ENCODE measurements at regions not wholly inside any gene's neighbourhood (a gene's known extent, or its start where the extent isn't known, plus 50 kb on each side); places are given as distances from the start of the nearest gene placed in this dataset.

DNA sequence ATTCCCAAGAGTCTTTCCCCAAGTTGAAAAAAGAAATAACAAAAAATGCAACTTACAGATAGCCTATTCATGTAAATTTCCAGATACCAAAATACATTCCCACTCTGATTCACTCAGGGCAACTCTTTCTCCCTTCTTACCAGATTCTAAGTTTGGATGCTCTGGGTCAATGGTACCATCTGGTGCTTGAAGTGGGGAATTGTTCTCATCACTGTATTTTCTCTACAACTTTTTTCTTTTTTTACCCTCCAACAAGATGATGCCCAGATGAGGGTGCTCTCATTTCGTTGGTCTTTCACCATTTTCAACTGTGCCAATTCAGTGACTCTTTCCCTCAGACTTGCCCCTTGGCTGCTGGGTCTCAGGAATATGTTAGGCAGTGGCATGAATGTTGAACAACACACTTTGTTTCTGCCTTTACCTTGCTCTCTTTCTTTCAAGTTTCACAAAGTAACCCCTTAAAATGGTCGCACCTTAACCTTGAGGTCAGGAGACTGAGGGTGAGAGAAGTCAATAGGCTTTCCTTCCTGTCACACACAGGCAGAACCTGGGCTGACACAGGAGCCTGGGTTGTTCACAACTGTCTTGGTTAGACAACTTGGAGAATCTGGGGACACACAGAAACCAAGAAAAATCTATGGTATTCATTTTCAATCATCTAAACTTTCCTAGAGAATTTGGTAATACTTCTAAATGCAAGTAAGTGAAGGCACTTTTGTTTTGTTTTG is 330.7 kb upstream of the SLCO3A1 start:
- DNase-seq (ENCODE audit: low read depth): no peak

GRCh38 chr15:91523596-91523995 is 329.9 kb upstream of the SLCO3A1 start:
- DNase-seq (ENCODE audit: low read depth): no peak

DNA sequence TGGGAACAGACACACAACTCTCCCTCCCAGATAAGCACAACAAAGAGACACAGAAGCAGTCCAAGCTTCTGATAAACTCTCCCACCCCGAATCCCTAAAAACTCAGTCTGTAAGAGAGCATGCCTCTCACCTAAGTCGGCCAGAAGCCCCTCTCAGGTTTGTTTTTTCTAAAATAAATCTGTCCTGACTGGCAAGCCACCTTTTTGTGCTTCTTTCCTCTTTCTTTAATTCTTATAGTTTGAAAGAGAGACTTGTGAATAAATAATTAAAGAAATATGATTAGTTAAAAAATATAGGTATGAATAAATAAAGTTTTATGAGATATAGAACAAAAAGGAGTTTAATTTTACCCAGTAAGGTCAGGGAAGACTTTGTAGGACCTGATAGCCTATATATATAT is 329.0 kb upstream of the SLCO3A1 start:
- DNase-seq (ENCODE audit: low read depth): no peak

GRCh38 chr15:91525751-91526150 is 327.8 kb upstream of the SLCO3A1 start:
- no peak for DNase-seq (ENCODE audit: low read depth)

DNA sequence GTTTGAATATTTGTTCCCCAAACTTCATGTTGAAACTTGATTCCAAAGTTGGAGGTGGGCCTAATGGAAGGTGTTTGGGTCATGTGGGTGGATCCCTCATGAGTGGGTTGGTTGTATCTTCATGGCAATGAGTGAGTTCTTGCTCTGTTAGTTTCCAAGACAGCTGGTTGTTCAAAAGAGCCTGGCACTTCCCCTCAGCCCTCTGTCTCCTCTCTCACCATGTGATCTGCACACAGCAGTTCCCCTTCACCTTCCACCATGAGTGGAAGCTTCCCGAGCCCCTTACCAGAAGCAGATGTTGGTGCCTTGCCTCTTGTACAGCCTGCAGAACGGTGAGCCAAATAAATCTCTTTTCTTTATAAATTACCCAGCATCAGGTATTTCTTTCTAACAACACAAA is 327.1 kb upstream of the SLCO3A1 start:
- DNase-seq (ENCODE audit: low read depth): no peak

- DNase-seq (ENCODE audit: low read depth): no peak
Observed at GRCh38 chr15:91528801-91529200, 324.7 kb upstream of the SLCO3A1 start.

DNA sequence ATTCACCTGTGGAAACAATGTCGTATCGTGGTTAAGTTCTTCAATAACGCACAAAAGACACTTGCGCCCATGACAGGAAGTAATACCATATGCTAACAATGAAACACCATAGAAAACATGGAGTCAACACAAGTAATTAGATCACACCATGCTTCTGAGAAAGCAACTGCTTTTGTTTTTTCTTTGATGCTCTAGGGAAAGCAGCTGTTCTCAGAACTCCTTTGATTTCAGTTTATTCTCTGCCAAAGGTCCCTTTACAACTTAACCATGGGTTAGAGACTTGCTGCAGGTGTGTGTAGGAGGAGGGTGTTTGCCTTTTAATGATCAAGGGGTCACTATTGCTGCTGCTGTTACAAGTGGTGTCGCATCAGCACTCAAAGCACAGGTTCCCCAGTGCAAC is 324.0 kb upstream of the SLCO3A1 start:
- DNase-seq (ENCODE audit: low read depth): no peak

DNA sequence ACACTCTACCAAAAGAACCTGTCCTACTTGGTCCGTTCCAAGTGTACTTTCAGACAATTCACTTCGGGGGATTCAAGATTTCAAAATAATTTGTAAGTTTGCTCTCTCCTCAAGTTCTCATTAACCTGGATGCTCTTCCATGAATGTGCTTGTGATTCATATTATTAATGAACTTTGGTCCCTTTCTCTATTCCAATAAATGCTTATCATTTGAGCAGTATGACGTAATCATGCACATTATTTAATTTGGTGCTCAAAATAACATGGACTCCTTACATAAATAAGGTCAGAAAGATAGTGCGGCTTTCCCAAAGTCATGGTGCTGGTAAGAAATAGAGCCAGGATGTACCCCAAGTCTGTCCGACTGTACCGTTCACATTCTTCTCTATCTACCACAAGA is 323.2 kb upstream of the SLCO3A1 start:
- DNase-seq (ENCODE audit: low read depth): no peak

DNA sequence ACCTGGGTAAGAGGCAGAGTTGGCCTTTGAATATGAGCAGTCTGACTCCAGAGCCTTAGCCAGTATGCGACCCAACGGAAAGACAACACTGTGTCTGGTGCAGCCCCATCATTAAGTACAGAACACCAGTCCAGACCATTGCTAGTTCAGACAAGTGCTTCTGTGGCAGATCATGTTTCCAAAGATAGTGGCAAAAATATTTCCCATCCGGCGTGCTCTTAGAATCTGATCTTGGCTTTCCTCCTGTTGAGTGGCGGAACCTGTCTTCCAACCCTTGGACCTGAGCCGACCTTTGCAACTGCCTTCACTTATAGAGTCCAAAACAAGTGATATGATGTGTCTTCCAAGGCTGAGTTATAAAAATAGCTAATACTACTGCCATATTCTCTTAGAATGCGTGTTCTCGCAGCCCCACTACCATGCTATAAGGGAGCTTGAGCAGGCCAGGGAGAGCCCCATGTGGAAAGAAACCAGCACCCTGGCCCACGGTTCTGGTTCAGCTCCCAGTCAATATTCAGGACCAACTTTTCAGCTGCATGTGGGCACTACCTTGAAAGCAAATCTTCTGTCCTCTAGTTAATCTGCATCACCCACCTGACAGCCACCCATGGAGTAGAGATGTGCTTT is 322.4 kb upstream of the SLCO3A1 start:
- no peak for DNase-seq (ENCODE audit: low read depth)

GRCh38 chr15:91534235-91534634 is 319.3 kb upstream of the SLCO3A1 start:
- DNase-seq (ENCODE audit: low read depth): no peak

- DNase-seq (ENCODE audit: low read depth): no peak
Observed at GRCh38 chr15:91534976-91535375, 318.5 kb upstream of the SLCO3A1 start.

GRCh38 chr15:91535856-91536500 is 317.5 kb upstream of the SLCO3A1 start:
- no peak for DNase-seq (ENCODE audit: low read depth)

DNA sequence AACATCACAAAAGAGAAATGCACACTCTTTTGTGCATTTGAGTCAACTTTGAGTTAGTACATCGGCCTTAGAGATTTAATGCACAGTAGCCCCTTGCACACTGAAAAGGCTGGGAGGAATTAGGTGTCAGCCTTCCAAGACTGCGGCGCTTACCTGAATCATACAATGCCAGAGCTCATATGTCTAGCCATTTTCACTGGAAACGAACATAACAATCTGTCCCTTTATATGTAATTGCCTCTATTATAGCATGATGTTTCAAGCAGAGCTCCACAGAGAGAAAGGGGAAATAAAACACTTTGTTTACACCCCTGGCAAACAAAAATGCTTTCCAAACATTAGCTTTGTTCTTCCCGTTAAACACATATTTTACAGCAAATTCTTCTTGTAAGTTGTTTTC is 315.7 kb upstream of the SLCO3A1 start:
- DNase-seq (ENCODE audit: low read depth): no peak

DNA sequence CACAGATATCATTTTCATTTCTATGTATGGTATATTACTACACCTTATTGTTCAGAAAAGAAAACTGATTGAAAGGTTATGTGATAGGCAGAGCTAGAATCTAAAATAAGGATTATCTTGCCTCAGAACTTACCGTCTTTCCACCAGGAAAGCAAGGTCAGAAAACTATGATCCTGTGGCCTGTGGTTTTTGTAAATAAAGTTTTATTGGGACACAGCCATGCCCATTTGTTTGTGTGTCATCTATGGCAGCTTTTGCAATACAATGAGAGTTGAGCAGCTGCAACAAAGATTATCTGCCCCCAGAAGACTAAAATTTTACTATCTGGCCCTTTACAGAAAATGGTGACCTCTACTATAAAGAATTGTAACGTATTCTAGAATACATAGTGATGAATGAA is 314.7 kb upstream of the SLCO3A1 start:
- DNase-seq (ENCODE audit: low read depth): no peak

- no peak for DNase-seq (ENCODE audit: low read depth)
Observed at GRCh38 chr15:91541286-91541685, 312.2 kb upstream of the SLCO3A1 start.

DNA sequence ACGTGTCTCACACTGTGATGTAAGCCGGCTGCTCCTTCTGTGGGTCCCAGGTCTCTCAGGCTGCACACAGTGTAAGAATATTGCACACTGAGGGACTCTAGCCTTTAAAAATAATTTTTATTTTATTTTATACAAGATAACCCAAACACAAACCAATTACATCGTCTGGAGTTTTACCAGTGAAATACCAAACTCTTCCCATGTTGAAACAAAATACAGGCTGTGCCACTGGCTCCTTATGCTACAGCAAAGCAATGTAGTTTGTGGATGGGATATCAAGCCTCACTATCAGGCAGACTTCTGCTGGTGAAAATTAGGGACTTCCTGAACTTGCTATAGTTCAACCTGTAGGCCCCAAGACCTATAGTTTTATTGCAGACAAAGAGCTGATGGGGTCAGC is 311.3 kb upstream of the SLCO3A1 start:
- DNase-seq (ENCODE audit: low read depth): no peak

GRCh38 chr15:91547356-91547755 is 306.2 kb upstream of the SLCO3A1 start:
- no peak for DNase-seq (ENCODE audit: low read depth)

DNA sequence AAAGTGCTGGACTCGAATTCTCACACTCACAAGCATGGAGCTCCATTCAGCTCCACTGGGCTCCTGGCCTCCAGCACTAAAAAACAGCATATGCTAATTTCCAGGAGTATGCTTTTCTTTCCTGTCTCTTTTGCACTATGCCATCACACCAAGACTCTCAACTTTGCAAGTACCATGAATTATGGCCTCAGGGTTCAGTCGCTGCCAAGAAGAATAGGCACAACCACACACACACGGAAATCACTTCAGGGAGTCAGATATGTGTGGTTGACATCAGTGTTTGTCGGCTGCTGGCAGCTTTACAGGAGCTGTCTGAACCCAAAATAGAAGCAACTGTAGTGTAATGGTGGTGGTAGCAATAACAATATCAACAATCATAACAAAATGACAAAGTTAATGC is 305.0 kb upstream of the SLCO3A1 start:
- DNase-seq (ENCODE audit: low read depth): peak; percentile 21

- no peak for DNase-seq (ENCODE audit: low read depth)
Observed at GRCh38 chr15:91549581-91549980, 303.9 kb upstream of the SLCO3A1 start.

DNA sequence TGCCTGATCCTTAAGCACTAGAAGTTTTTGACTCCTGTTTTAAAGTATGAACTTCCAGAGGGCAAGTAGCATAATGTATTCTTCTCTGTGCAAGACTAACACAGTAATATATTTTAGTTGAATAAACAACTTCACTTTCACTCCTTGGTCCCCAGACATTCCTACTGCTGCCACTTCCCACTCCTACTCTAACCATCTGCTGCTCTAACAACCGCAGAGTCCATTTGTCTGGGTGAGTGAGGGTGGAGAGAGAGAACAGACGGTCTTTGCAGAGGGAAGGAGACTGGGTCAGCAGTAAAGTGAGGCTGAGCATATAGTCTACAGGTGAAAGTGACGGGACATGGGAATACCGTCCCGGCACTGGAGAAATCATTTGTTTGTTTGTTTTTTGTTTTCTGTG is 301.0 kb upstream of the SLCO3A1 start:
- no peak for DNase-seq (ENCODE audit: low read depth)

- no peak for DNase-seq (ENCODE audit: low read depth)
Observed at GRCh38 chr15:91553196-91553854, 300.2 kb upstream of the SLCO3A1 start.

- DNase-seq (ENCODE audit: low read depth): no peak
Observed at GRCh38 chr15:91555312-91555711, 298.2 kb upstream of the SLCO3A1 start.

DNA sequence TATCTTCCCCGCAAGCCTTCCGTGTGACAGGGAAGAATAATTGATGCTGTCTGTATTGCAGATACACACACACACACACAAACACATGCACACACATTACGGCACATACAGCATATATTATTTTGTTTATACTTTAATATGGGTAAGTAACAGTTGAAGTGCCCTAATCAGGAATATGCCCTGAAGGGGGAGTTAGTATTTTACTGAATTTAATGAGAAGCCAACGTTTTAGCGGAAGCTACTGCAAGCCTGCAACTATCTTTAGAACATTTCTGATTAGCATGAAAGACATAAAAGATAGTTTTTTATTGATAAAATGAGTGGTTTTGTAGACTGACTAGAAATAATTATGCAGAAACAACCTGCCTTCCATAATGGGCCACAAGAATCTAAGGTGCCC is 296.6 kb upstream of the SLCO3A1 start:
- DNase-seq (ENCODE audit: low read depth): no peak

Measured in GM04503 (cell line).